NCI-H524 (cell line): ENCODE measurements at regions not wholly inside any gene's neighbourhood (a gene's known extent, or its start where the extent isn't known, plus 50 kb on each side); places are given as distances from the start of the nearest gene placed in this dataset.
"Not testable (repeated sequence)": the region's sequence is repeated elsewhere in the genome, so short reads cannot be mapped to it uniquely, and the experiment has no call there.

Source experiments
- DNase-seq, 2 experiments: peaks; one replicate each; lab custom pipeline; 2025; lab: John Stamatoyannopoulos, UW

DNA sequence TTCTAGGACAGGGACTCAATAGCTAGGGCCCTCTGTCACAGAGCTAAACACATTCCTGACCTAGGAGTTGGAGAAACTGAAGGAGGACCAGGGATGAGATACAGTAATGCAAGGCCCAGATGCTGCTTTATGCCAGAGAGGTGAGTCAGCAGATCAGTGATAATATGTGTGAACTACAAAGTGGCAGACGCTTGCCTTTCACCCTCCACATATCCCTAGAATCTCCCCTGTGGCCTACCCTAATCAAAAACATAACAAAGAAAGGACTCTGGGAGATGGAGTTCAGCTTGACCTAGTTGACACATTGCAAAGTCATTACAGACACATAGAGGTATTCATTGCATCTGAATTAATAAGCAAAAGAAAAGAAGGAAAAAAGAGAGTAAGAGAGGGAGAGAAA lies 417.6 kb upstream of the DYNLRB2 start:
- no peak for DNase-seq

DNA sequence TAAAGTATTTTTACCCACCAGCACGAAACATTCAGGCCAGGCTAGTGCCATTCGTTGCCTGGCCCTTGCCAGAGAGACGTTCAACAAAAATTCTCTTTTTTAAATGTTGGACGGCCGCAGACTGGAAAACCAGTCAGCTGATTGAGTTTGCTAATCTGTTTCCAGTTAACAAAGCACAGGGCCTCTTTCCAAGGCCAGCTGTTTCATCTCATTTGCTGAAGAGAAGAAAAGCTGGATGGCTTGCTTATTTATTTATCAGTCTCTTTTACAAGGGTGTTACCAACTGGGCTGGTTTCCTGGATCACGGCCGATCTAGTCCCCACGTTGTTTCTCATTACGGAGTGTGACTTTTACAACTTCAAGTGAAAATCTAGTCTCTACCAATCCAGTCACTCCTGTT lies 418.7 kb upstream of the DYNLRB2 start:
- DNase-seq: no peak

DNA sequence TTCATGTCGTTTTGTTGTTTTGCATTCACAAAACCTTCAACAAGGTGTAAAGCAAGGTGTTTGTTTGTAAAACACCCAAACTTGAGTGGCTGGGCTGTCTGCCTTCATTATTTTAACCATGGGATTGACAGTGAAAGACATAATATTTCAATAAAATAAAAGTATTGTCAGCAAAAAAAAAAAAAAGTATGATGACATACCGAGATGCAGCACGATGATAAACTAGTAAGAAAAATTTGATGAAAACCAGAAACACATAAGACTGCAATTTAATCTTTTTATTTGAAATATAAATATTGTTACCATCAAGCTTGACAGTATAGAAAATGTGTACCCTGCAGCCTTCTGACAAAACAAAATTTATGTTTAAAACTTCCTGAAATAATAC lies 419.3 kb upstream of the DYNLRB2 start:
- no peak for DNase-seq

- DNase-seq: no peak
Observed at GRCh38 chr16:80120899-80121521, 419.8 kb upstream of the DYNLRB2 start.

- no peak for DNase-seq
Observed at GRCh38 chr16:80117556-80118130, 423.1 kb upstream of the DYNLRB2 start.

DNA sequence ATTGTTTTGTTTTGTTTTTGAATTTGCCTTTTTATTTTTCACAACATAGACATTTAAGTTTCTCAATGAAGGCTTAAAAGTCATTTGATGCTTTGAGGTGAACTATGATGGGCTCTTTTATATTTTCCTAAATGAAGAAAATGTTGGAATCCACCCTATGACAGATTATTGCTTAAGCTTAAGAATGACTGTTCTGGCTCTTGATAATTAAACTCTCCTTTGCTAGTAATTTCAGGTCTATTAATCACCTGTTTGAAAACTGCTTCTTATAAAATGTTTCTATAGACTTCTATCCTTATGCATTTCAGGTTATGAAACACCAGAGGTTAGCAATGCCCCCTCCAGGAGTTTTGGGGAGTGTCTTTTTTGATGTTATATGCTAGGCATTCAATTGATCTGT lies 424.1 kb upstream of the DYNLRB2 start:
- no peak for DNase-seq

DNA sequence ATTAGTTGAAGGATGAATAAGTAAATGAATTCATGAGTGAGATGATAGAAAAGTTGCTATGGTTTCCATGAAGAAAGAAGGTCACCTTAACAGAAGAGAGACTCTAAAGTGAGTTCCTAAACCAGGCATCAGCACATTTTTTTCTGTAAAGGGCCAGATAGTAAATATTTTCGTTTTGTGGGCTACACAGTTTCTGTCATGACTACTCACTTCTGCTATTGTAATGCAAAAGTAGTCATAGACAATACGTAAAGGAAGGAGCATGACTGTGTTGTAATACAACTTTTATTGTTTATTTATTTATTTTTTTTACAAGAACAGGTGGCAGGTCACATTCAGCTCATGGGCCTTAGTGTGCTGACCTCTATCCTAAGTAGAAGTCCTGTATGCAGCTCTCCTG lies 426.1 kb upstream of the DYNLRB2 start:
- DNase-seq: no peak

- no peak for DNase-seq
Observed at GRCh38 chr16:80113873-80114574, 426.8 kb upstream of the DYNLRB2 start.

DNA sequence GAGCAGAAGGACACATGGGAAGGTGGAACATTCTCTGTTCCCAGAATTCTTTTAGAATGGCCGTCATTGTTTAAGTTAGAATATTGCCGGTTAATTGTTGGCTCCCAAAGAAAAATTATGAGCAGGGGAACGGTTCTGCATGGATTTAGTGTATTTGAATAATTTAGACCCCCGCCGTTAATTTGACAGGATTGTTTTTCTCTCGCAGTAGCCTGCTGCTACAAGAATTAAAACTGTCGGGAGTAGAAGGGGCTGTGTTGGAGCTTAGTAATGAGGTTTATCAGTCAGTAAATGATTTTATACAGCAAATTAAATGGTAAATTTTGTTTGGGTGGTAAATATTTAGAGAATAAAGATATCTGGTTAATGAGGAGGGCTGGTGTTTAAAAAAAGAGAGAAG lies 431.2 kb upstream of the DYNLRB2 start:
- DNase-seq: no peak

GRCh38 chr16:80107900-80108299 lies 432.9 kb upstream of the DYNLRB2 start:
- DNase-seq: no peak

- DNase-seq: no peak
Observed at GRCh38 chr16:80105751-80106150, 435.0 kb upstream of the DYNLRB2 start.

- DNase-seq: no peak
Observed at GRCh38 chr16:80105160-80105559, 435.6 kb upstream of the DYNLRB2 start.

GRCh38 chr16:80104401-80104800 lies 436.4 kb upstream of the DYNLRB2 start:
- DNase-seq: peak in 1 of 2 experiments; percentile 43

DNA sequence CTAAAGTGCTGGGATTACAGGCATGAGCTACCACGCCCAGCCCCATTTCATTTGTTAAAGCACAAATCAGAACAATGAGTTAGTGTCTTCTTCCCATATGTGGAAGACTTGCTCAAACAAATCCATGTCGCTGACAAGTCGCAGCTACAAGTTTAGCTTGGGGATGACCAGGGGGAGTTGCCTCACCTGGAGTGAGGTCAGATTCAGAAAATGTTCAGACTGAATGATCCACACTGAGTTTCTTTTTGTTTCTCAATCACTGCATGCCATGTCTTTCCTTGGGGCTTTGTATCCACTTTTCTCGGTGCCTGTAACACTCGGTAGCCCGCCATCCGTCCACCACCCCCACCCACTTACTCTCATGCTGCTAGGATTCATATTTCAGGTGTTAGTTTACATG lies 437.3 kb upstream of the DYNLRB2 start:
- no peak for DNase-seq

GRCh38 chr16:80100846-80101451 lies 439.8 kb upstream of the DYNLRB2 start:
- no peak for DNase-seq

GRCh38 chr16:80100186-80100585 lies 440.6 kb upstream of the DYNLRB2 start:
- no peak for DNase-seq

GRCh38 chr16:80097098-80097497 lies 443.7 kb upstream of the DYNLRB2 start:
- no peak for DNase-seq

GRCh38 chr16:80092681-80093080 lies 448.1 kb upstream of the DYNLRB2 start:
- no peak for DNase-seq

DNA sequence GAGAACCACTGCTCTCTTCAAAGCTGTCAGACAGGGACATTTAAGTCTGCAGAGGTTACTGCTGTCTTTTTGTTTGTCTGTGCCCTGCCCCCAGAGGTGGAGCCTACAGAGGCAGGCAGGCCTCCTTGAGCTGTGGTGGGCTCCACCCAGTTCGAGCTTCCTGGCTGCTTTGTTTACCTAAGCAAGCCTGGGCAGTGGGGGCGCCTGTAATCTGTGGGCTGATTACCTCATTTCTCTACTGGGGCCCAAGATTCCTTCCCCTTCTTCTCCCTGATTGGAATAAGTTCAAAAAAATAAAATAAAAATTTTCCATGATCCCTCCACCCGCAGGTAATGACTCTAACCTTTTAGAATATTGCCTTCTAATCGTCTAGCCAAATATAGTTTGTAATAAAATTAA lies 449.3 kb upstream of the DYNLRB2 start:
- not testable (repeated sequence) for DNase-seq

DNA sequence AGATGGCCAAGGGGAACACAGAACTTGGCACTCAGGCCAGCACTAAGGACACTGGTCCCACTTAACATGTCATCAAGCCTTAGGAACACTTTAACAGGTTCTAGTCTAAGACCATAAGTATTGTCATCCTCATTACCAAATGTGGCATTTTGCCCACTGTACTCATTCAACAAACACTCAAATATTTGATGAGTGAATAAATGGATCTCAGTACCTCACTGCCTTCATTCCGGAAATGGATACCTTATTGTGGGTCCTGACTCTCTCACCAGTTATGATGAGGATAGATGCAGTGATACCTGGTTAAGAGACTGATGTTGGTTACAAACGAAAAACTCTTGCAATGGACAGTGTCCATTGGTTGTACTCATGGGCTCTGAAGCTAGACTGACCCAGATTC lies 455.2 kb upstream of the DYNLRB2 start:
- DNase-seq: no peak

DNA sequence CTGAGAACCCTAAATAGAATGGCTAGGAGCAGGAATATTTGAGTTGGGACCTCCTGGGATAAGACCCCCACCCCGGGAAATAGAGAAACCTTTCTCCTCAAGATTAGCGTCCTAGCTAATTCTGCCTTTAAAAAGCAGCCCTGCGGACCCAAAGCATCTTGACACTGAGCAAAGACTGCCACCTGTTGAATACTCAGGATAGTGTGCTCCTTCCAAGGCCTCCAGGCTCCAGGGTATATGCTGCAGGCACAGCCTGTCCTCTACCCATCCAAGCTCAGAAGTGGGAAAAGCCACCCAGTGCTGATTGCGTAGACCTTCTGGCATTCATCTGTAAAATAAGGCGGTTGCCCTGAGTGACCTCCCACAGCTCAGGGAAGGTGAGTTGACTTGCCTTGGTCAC lies 456.2 kb upstream of the DYNLRB2 start:
- peak in 1 of 2 experiments; percentile 18 for DNase-seq

DNA sequence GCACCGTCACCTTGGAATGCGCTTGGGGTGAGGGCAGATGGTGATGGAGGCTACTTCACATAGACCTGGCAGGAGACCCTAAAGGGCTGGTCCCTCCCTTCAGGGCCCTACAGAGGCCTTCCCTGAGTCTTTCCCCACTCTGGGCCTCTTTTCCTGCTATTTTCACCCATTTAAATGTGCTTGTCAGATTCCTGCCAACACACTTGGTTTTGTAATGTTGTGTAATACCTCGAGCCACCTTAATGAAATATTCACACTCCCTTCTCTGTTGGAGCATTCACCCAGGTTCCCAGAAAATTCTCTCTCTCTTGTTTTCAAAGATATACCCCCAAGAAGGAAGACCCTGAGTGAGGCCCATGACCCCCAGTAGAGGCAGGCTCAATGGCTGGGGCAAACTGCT lies 456.6 kb upstream of the DYNLRB2 start:
- DNase-seq: no peak

- no peak for DNase-seq
Observed at GRCh38 chr16:80082906-80083305, 457.9 kb upstream of the DYNLRB2 start.
